ENCODE measurements at regions not wholly inside any gene's neighbourhood (a gene's known extent, or its start where the extent isn't known, plus 50 kb on each side); places are given as distances from the start of the nearest gene placed in this dataset.

DNA sequence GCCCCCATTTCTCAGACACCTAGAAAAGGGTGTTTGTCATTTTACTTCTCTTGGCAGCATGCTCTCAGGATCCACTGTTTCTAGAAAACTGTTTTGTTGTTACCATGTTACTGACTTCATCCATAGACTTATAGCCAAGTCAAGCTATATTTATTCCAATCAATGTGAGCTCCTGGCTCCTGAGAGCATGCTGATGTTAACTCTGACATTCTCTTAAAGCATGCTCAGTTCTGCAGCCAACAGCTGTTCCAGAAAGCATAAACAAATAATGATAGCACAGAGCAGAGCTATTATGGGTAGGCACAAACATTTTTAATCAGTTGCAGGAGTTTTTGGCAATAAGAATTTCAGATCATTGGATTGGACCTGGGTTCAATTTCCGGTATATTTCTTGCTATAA lies 92.4 kb upstream of the CEP85L start:
- Histone ChIP-seq H3K27me3 (no peaks in the 10 kb centered on the region), H3K4me3 (no peak overlapping the region), H3K4me1 (peaks cover 0 to under 1% of the 10 kb centered on the region in 2 donors), H3K36me3 (no peaks in the 10 kb centered on the region), H3K27ac (no peak overlapping the region), H3K9me3 (no peaks in the 10 kb centered on the region)
- intact Hi-C loops (cut with DNase I), result no loop called here
- DNase-seq (ENCODE audit: low spot score in 2 of 2), result no peak
- TF ChIP-seq, protein P1, sequence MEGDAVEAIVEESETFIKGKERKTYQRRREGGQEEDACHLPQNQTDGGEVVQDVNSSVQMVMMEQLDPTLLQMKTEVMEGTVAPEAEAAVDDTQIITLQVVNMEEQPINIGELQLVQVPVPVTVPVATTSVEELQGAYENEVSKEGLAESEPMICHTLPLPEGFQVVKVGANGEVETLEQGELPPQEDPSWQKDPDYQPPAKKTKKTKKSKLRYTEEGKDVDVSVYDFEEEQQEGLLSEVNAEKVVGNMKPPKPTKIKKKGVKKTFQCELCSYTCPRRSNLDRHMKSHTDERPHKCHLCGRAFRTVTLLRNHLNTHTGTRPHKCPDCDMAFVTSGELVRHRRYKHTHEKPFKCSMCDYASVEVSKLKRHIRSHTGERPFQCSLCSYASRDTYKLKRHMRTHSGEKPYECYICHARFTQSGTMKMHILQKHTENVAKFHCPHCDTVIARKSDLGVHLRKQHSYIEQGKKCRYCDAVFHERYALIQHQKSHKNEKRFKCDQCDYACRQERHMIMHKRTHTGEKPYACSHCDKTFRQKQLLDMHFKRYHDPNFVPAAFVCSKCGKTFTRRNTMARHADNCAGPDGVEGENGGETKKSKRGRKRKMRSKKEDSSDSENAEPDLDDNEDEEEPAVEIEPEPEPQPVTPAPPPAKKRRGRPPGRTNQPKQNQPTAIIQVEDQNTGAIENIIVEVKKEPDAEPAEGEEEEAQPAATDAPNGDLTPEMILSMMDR (IDR thresholded peaks at IDR 0.05), result no peak

DNA sequence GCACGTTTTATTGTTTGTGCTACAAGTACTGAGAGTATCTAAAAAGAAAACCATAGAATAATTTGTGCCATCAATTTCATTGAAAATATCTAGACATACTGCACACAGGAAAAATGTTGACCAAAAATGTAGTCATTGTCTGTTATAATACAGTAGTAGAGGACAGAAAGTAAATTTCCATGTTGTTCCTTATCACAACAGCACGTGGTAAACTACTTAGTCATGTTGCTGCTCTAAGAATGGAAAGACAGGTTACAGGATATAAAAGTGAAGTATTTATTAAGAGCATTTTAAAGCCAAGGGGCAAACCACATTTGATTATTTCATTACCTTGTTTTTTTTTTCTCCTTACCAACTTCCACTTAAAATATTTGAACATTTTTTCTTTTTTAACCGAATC lies 89.0 kb upstream of the CEP85L start:
- TF ChIP-seq, protein P1 (IDR thresholded peaks at IDR 0.05), result no peak
- DNase-seq (ENCODE audit: low spot score in 2 of 2), result no peak
- intact Hi-C loops (cut with DNase I), result no loop called here
- H3K27me3 ChIP-seq, result no peaks in the 10 kb centered on the region
- no peaks in the 10 kb centered on the region for H3K36me3 ChIP-seq
- no peak overlapping the region for H3K4me3 ChIP-seq
- H3K4me1 ChIP-seq, result no peaks in the 10 kb centered on the region
- no peaks in the 10 kb centered on the region for H3K9me3 ChIP-seq
- no peak overlapping the region for H3K27ac ChIP-seq

DNA sequence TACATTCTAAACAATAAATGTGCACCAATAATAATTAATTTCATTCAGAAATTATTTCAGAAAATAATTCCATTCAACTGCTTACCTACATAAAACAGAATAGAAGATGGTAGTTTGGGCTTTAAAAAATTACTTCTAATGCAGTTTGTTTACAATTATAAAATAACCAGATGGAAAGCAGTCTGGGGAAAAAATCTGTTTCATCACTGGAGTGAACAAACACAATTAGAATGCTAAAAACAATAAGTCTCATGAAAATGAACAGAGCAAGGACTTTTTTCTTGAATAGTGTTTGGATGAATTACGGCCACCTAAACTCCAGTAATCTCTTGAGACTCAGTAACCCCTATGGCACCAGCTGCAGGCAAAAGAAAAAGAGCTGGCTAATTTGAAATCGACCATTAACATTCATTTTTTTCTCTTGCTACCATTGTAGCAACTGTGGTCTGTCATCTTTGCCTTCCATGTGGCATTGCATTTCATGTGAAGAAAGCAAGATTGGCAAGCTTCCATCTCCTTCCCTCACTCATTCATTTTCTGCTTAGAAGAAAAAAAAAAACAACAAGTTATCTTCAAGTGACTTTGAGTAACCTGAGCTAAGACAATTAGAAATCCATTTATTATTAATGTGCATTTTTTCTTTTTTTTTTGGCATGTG lies 88.4 kb upstream of the CEP85L start:
- Histone ChIP-seq H3K9me3 (no peaks in the 10 kb centered on the region), H3K36me3 (no peaks in the 10 kb centered on the region), H3K4me3 (no peak overlapping the region), H3K27ac (no peak overlapping the region), H3K4me1 (no peaks in the 10 kb centered on the region), H3K27me3 (no peaks in the 10 kb centered on the region)
- TF ChIP-seq, protein P1 (IDR thresholded peaks at IDR 0.05), result no peak
- intact Hi-C loops (cut with DNase I), result no loop called here
- DNase-seq (ENCODE audit: low spot score in 2 of 2), result no peak

DNA sequence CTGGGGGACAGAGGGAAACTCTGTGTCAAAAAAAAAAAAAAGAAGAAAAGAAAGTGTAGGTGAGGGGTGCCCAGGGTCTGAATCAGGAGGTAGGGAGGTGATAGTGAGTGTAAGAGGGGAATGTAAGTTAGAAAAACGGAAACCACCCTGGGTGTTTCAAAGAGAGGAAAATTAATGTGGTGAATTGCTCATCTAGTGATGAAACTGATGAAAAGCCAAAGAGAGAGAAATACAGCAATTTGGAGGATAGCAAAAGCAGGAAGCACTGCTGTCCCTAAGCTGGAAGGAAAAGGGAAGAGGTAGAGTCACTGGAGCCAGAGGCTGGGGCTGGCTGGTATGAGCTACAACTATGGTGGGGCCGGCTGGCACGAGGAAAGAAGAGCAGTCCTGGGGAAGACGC lies 85.0 kb upstream of the CEP85L start:
- Histone ChIP-seq H3K36me3 (no peaks in the 10 kb centered on the region), H3K4me1 (no peaks in the 10 kb centered on the region), H3K9me3 (no peaks in the 10 kb centered on the region), H3K27me3 (no peaks in the 10 kb centered on the region), H3K4me3 (no peak overlapping the region), H3K27ac (no peak overlapping the region)
- intact Hi-C loops (cut with DNase I), result no loop called here
- no peak for DNase-seq (ENCODE audit: low spot score in 2 of 2)
- TF ChIP-seq, protein P1 (IDR thresholded peaks at IDR 0.05), result no peak

DNA sequence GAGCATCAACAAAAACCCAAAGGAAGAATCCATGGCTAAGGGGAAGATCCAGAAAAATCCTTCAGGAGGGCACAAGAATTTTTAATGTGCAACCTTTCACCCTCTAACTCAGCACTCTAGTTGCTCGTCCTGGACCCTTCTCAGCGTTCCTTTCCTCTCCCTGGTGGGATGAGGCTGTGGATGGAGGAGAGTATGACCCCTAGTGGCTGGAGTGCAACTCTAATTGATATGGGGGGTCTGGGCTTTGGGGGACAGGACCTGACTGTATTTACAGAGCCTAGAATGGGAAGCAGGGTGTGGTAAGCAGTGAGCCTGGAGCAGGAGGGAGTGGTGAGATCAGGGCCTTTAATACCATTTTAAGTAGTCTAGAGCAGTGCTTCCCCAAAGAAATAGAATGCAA lies 83.9 kb upstream of the CEP85L start:
- TF ChIP-seq, protein P1 (IDR thresholded peaks at IDR 0.05), result peak in 1 of 3 experiments; percentile 21
- no peak overlapping the region for H3K27ac ChIP-seq
- no peak for DNase-seq (ENCODE audit: low spot score in 2 of 2)
- no peaks in the 10 kb centered on the region for H3K27me3 ChIP-seq
- H3K9me3 ChIP-seq, result no peaks in the 10 kb centered on the region
- intact Hi-C loops (cut with DNase I), result no loop called here
- no peaks in the 10 kb centered on the region for H3K36me3 ChIP-seq
- no peaks in the 10 kb centered on the region for H3K4me1 ChIP-seq
- H3K4me3 ChIP-seq, result no peak overlapping the region

DNA sequence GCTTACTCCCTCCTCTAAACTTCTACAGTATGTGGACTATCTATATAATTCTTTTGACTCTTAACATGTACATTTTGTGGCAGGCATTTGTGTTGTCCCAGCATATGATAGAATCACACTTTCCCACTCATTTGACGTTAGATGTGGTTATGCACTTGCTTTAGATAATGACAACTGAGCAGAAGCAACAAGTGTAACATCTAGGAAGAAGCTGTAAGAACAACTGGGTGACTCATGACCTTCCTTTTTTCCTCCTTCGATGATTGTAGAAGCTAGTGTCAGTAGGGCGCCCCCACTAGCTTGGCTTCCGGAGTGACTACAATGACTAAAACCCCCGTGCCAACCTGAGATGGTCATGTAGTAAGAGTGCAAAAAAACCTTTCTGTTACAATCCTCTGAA lies 74.6 kb upstream of the CEP85L start:
- H3K9me3 ChIP-seq, result no peaks in the 10 kb centered on the region
- H3K4me1 ChIP-seq, result no peaks in the 10 kb centered on the region
- no peak for DNase-seq (ENCODE audit: low spot score in 2 of 2)
- no peak overlapping the region for H3K4me3 ChIP-seq
- H3K27me3 ChIP-seq, result no peaks in the 10 kb centered on the region
- intact Hi-C loops (cut with DNase I), result no loop called here
- no peaks in the 10 kb centered on the region for H3K36me3 ChIP-seq
- TF ChIP-seq, protein P1 (IDR thresholded peaks at IDR 0.05), result no peak
- H3K27ac ChIP-seq, result no peak overlapping the region

Measured in ascending aorta (tissue), 2 donors.